ENCODE measurements at regions not wholly inside any gene's neighbourhood (a gene's known extent, or its start where the extent isn't known, plus 50 kb on each side); places are given as distances from the start of the nearest gene placed in this dataset.

GRCh38 chr3:8128686-8129085 lies 372.9 kb upstream of the LMCD1 start:
- CTCF ChIA-PET = interaction anchor here (0.7 kb wide), 1 partner anchor 22 kb away, joined by 3 read pairs; no protein-coding TSS in a partner anchor
- intact Hi-C loops (cut with micrococcal nuclease) = no loop called here

More at GRCh38 chr3:8128686-8129085, 372.9 kb upstream of the LMCD1 start:
- no peak overlapping the region for H4K91ac ChIP-seq (ENCODE audit: insufficient read depth, low read depth, low read length)
- H3K9ac ChIP-seq (ENCODE audit: low read depth, low read length) = no peak overlapping the region
- no peak overlapping the region for H3K18ac ChIP-seq (ENCODE audit: low read depth, low read length)
- no peak overlapping the region for H4K5ac ChIP-seq (ENCODE audit: low read depth, low read length)
- WGBS, 2 experiments (ENCODE audit: extremely low coverage in 2 of 2, insufficient read length in 1 of 2) = no CpG with 5 or more reads among the region's 2 CpGs
- H3K4me2 ChIP-seq (ENCODE audit: low read depth, low read length) = no peak overlapping the region
- no peak overlapping the region for H2AFZ ChIP-seq (replicated peaks; ENCODE audit: low read length, poor library complexity)
- no peak overlapping the region for H3K14ac ChIP-seq (replicated peaks; ENCODE audit: low read depth, low read length)
- TF ChIP-seq MXI1 (IDR thresholded peaks at IDR 0.05; ENCODE audit: borderline replicate concordance, low read depth, low read length) = no peak
- no peak for TF ChIP-seq SMC3 (IDR thresholded peaks at IDR 0.05; ENCODE audit: low read depth, low read length)
- no peak for TF ChIP-seq CTCF (conservative IDR thresholded peaks at IDR 0.05; ENCODE audit: low read depth, low read length)
- no peak for TF ChIP-seq FOS (IDR thresholded peaks at IDR 0.05; ENCODE audit: low read depth, low read length)
- no peak for TF ChIP-seq NFE2L2 (IDR thresholded peaks at IDR 0.05; ENCODE audit: low read depth, low read length)
- TF ChIP-seq RFX5 (IDR thresholded peaks at IDR 0.05; ENCODE audit: low read depth, low read length) = no peak
- TF ChIP-seq RAD21 (IDR thresholded peaks at IDR 0.05; ENCODE audit: low read length) = no peak
- TF ChIP-seq CEBPB (IDR thresholded peaks at IDR 0.05; ENCODE audit: low read depth, low read length) = no peak
- TF ChIP-seq MAFK (IDR thresholded peaks at IDR 0.05; ENCODE audit: low read depth, low read length) = no peak
- no peak for TF ChIP-seq ELK1 (IDR thresholded peaks at IDR 0.05; ENCODE audit: borderline replicate concordance, low read depth, low read length)
- TF ChIP-seq CHD1 (IDR thresholded peaks at IDR 0.05; ENCODE audit: low read depth, low read length) = no peak
- no peak for TF ChIP-seq POLR2A (IDR thresholded peaks at IDR 0.05; ENCODE audit: low read depth, low read length)
- TF ChIP-seq RCOR1 (IDR thresholded peaks at IDR 0.05; ENCODE audit: insufficient replicate concordance, low read length) = no peak
- H3K23ac ChIP-seq (ENCODE audit: low read depth, low read length) = no peak overlapping the region
- H3K56ac ChIP-seq (ENCODE audit: extremely low read depth, insufficient read depth, low read length) = no peak overlapping the region
- no peaks in the 10 kb centered on the region for H3K9me3 ChIP-seq (ENCODE audit: control insufficient read depth, insufficient read depth, low read length)
- H3K4me1 ChIP-seq (ENCODE audit: control insufficient read depth, insufficient read depth, low read length) = no peaks in the 10 kb centered on the region
- no peak overlapping the region for H4K8ac ChIP-seq (ENCODE audit: low read depth in 2 of 2, low read length in 2 of 2)
- H3K27ac ChIP-seq (ENCODE audit: insufficient read depth, low read length) = no peak overlapping the region
- in situ Hi-C loops (cut with MboI; ENCODE audit: low sequenced_read_pairs) (no loop called here), dilution Hi-C loops (cut with HindIII; ENCODE audit: low sequenced_read_pairs, unreplicated experiment) (no loop called here)
- H2BK5ac ChIP-seq (ENCODE audit: low read depth, low read length, poor library complexity, severe bottlenecking) = no peak overlapping the region
- no peak for DNase-seq
- no peak for ATAC-seq (ENCODE audit: low read depth)
- no peak overlapping the region for H2BK20ac ChIP-seq (ENCODE audit: low read depth, low read length)
- POLR2A ChIA-PET (ENCODE audit: unreplicated experiment) = no interaction called here
- no peaks in the 10 kb centered on the region for H3K36me3 ChIP-seq (ENCODE audit: control insufficient read depth, insufficient read depth, low read length)
- no peaks in the 10 kb centered on the region for H3K27me3 ChIP-seq (ENCODE audit: control insufficient read depth, insufficient read depth, low read length)
- no peak overlapping the region for H3K4ac ChIP-seq (ENCODE audit: low read depth, low read length)
- H4K20me1 ChIP-seq (ENCODE audit: insufficient read depth, low read length) = no peaks in the 10 kb centered on the region
- H3K4me3 ChIP-seq (ENCODE audit: insufficient read depth, low read depth, low read length) = no peak overlapping the region
- H3K9me1 ChIP-seq (ENCODE audit: insufficient read depth, low read length) = no peaks in the 10 kb centered on the region
- no peak overlapping the region for H2AK9ac ChIP-seq (replicated peaks; ENCODE audit: low read depth, low read length, poor library complexity)
- no peak overlapping the region for H2BK15ac ChIP-seq (ENCODE audit: low read depth, low read length)
- no peaks in the 10 kb centered on the region for H3K79me1 ChIP-seq (ENCODE audit: low read depth in 1 of 2, low read length in 2 of 2)
- no TSS peak for BruUV-seq (replicated peaks)
- H2BK120ac ChIP-seq (ENCODE audit: low read depth, low read length) = no peak overlapping the region
- no peak overlapping the region for H2AK5ac ChIP-seq (ENCODE audit: low read depth, low read length)

Data from IMR-90 (cell line).